ELF-1 (cell line): ENCODE measurements at regions not wholly inside any gene's neighbourhood (a gene's known extent, or its start where the extent isn't known, plus 50 kb on each side); places are given as distances from the start of the nearest gene placed in this dataset.

Source experiments
- DNase-seq: peaks from one replicate; pipeline ENCODE4 v3.0.0-alpha.2; 2016; ENCODE audit warnings: low read depth, low spot score

DNA sequence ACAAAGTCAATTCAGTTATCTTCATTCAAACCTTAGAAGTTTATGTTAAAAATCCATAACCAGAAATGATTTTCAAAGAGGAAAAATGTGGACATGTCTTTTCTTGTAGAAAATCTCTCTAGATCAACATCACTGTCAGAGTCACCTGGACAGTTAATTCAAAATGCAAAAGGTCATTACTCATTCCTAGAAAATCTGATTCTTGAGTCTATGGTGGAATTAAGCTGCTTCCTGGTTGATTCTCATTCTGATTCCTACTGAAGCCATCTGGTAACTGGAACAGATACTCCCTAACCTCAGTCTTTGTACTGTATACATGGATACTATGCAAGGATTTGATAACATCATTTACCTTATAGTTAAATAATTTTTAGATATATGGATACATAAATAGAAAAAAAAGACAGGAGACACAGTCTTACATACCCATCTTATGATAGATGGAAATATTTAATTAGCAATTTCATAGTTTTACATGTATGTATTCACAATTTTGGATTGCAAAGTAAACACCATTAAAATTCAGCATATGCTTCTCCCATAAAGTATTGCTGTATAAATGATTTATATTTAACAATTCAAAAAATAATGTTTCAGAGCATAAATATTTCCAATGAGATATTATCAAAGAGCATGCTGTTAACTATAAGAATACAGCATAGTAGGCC, 693.2 kb upstream of the CCDC54 start:
- no peak for DNase-seq

DNA sequence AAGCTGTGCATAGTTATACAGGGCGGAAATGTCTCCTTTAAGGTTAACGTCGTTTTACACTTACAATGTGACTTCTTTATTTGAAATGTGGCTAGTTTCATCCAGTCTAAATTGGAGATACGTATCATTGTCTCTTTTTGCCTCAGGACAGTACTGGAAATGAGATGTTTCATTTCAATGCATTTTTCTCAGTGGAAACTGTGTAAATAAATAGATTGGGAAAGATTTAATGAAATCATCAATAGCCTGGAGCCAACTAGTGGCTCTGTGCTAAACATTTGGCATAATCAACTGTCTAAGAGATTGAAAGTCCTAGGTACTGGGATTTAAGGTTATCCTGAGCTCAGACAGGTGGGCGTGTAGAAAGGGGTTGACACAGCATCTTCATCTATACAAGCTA, 691.5 kb upstream of the CCDC54 start:
- no peak for DNase-seq

GRCh38 chr3:106687905-106688304, 689.3 kb upstream of the CCDC54 start:
- no peak for DNase-seq

GRCh38 chr3:106688464-106688863, 688.8 kb upstream of the CCDC54 start:
- DNase-seq: peak; percentile 2

GRCh38 chr3:106691476-106691875, 685.8 kb upstream of the CCDC54 start:
- DNase-seq: no peak

DNA sequence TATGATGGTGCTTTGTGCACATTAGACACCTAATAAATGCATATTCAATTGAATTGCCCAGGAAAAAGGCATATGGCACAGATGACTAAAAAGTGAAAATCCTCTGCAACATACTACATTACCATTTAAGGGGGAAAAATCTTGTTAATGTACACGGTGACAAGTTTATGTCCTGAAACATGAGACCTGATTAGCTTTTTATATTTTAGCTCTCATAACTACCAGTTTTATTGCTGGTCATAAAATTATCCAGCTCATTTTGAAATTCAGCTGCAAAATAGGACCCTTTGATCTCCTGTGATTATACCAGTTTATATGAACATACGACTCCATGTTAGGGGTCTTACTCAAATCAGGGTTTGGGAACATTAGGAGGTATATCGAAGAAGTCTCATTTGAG, 684.6 kb upstream of the CCDC54 start:
- no peak for DNase-seq

DNA sequence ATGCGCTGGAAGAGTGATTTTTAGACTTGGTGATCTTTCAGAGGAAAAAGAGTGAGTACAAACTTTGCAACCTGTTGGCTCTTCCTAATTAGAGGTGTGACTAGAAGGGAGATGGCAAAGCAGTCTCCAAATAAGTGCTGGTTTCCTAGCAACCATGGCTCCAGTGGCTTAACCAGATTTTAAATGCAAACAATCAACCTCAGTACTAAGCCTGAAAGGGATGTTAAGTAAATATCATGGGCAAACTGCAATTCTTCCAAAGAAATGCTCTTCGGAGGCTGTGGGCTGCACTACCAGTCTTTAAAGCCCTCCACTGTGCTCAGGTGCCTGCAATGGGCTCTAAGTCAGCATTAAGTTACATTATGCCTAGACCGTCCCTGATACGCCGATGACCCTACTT, 678.1 kb upstream of the CCDC54 start:
- DNase-seq: no peak

DNA sequence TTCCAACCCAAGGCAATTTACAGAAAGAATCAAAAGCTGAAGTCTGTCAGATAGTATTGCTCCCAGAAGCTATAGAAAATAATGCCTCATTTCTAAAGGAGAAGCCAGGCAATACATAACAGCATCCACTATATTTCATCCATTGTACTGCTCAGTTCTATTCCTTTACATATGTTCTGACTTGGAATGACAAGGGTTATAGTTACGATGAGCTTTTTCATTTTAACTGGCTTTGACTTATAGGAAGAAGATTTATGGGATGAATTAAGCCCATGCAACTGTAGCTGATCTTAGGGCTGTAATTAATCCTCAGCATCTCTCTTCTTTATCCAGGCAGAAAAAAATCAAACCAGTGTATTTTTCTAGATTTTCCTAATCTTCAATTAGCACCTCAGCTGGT, 676.3 kb upstream of the CCDC54 start:
- no peak for DNase-seq

- no peak for DNase-seq
These were observed 673.7 kb upstream of the CCDC54 start for GRCh38 chr3:106703524-106703923.

- no peak for DNase-seq
These were observed 669.9 kb upstream of the CCDC54 start for GRCh38 chr3:106707347-106707746.

GRCh38 chr3:106710596-106710995, 666.6 kb upstream of the CCDC54 start:
- no peak for DNase-seq

DNA sequence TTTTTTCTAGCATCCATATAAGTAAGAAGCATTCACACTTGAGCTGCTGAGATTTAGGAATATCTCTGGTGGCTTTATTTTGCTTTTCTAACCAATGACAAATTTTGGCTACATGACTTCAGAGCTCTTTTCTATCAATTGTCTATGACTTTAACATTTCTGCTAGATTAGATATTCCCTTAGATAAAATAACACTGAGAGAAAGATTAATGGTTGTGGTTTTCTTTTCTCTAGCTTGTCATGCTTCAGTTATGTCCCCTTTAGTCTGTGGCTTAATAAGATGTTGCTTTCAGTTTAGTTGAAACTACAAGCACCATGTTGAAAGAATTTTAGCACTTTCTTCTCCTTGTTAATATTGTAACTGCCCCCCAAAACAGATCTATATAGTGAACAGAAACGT, 665.6 kb upstream of the CCDC54 start:
- no peak for DNase-seq

GRCh38 chr3:106714400-106714799, 662.8 kb upstream of the CCDC54 start:
- DNase-seq: peak; percentile 15

- DNase-seq: no peak
These were observed 662.0 kb upstream of the CCDC54 start for GRCh38 chr3:106715286-106715685.

DNA sequence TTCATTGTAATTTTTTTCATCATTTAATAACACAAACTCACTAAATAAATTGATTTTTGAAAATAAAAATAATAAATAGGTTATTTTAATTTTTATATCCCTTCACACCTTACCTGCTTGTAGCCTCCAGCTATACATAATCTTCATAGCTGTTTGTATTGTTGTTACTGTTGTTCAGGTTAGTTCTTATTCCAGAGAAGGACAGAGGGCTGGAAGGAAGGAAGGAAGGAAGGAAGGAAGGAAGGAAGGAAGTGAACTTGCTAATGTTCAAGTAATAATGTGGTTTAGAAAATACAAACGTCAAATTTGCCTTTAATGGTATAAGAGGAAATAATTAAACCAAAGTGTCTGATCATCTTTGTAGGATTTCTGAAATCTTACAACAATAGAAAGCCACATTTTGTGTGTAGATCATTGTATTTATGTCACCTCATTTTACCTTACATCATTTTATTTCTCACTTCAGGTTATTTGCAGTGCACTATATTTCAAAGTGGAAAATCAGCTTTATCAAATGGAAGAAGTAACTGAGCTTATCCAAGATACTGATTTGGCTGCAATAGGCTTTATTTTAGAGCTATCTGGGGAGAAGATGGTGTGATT, 660.0 kb upstream of the CCDC54 start:
- DNase-seq: no peak

DNA sequence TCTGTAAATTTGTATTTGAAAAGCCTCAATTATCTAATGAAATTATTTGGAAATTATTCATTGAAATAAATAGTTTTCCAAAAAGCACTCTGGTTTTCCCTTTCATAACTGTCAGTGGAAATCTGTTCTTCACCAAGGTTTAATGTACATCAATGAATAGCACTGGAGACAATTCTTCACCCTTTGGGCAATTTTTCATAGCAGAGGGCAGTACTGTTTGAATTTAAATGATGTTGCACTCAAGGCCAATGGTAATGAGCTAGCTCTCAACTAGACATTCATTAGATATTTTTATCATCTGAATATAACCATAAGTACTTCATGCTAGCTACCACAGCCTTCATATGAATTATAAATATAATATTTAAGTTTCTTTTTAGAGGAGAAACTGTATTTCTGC, 658.2 kb upstream of the CCDC54 start:
- no peak for DNase-seq

GRCh38 chr3:106719583-106719982, 657.7 kb upstream of the CCDC54 start:
- DNase-seq: no peak

- DNase-seq: peak; percentile 5
These were observed 656.7 kb upstream of the CCDC54 start for GRCh38 chr3:106720510-106720909.

GRCh38 chr3:106725566-106725965, 651.7 kb upstream of the CCDC54 start:
- no peak for DNase-seq

- no peak for DNase-seq
These were observed 648.7 kb upstream of the CCDC54 start for GRCh38 chr3:106728315-106729098.

GRCh38 chr3:106729481-106729880, 647.8 kb upstream of the CCDC54 start:
- no peak for DNase-seq

DNA sequence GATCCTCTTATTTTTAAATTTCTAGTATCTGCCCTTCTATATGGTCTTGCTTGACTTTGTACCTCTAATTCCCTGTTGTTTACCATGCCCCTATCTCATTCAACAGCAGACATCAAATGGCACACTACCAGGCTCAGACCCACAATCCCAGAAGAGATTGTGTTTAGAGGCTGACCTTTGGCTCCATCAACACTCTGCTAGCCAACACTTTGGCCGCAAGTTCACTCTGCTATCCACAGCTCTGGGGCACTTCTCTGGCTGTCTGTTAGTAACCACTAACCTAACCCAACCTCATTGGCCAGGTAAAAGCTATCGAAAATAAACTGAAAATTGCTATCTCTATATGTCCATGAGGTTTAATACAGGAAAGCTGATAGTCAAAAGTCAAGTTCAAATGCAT, 646.0 kb upstream of the CCDC54 start:
- no peak for DNase-seq

DNA sequence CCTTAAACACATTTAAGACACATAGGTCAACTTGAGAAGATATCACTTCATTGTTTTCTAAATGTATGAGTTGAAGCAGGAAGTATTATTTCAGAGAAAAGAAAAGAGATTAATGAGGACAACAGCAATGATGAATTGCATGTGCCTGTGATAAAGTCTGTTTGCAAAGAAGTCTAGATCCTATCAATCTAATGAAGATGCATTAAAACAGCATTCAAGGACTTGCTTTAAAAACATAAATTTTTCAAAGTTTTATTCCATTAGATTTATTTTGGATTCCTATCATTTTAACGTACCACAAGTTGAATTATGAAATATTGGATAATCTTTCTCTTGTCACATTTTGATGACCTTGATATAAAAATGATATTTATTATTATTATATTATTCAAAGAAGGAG, 642.5 kb upstream of the CCDC54 start:
- no peak for DNase-seq
